Testis (tissue), 2 donors: ENCODE measurements at regions not wholly inside any gene's neighbourhood (a gene's known extent, or its start where the extent isn't known, plus 50 kb on each side); places are given as distances from the start of the nearest gene placed in this dataset.

ENCODE experiments used
- DNase-seq: peaks from one replicate; pipeline ENCODE4 v3.0.0-alpha.2; 2019
- H3K27ac ChIP-seq, 2 donors: fragments of 200-600 bp; sonication (generic); one replicate each; pipeline ENCODE4 v1.5.1; 2019
- H3K27me3 ChIP-seq: fragments of 200-600 bp; sonication (generic); one replicate; pipeline ENCODE4 v1.5.1; 2019
- H3K36me3 ChIP-seq: fragments of 200-600 bp; sonication (generic); one replicate; pipeline ENCODE4 v1.5.1; 2017; ENCODE audit warnings: low read depth; ENCODE audit errors: missing control alignments
- H3K4me1 ChIP-seq: fragments of 200-600 bp; sonication (generic); one replicate; pipeline ENCODE4 v1.5.1; 2019
- H3K4me3 ChIP-seq, 2 donors: fragments of 200-600 bp; sonication (generic); one replicate each; pipeline ENCODE4 v1.5.1; 2017 to 2019
- H3K9me3 ChIP-seq: fragments of 200-600 bp; sonication (generic); one replicate; pipeline ENCODE4 v1.5.1; 2017
- POLR2A ChIP-seq: fragments of 450-650 bp; IDR thresholded peaks from one replicate; pipeline ENCODE4 v1.6.1; 2017; ENCODE audit warnings: antibody characterized with exemption, mild to moderate bottlenecking, moderate library complexity
- WGBS, 2 donors: methylation state at CpG; one replicate each; pipeline ENCODE4 v1.1.5; 2018; 5-methylcytosine and 5-hydroxymethylcytosine counted together
- intact Hi-C: fragments of 100-400 bp; cut with DNase I; formaldehyde crosslinking; loops from one replicate; pipeline ENCODE4 v1.15.1; 2023; ENCODE audit warnings: low total_unique reads
- TF ChIP-seq, protein P1 (sequence below), 3 experiments: fragments of 450-650 bp in 2 of 3; fragments of 200-600 bp in 1 of 3; sonication (generic) in 1 of 3; IDR thresholded peaks; one replicate each; pipeline ENCODE4 v1.5.1; 2016 to 2019; ENCODE audit warnings: antibody characterized with exemption in 3 of 3, mild to moderate bottlenecking in 2 of 3, moderate library complexity in 1 of 3

DNA sequence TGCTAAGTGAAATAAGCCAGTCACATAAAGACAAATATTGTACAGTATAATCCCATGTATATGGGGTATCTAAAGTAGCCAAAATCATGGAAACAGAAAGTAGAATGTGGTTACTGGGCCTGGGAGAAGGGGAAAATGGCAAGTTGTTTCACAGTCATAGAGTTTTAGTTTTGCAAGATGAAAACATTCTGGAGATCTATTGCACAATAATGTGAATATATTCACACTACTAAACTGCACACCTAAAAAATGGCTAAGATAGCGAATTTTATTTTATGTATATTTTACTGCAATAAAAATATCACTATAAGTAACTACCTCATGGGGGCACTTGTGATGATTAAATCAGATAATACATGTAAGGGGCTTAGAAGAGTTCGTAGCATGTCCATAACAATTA is 72.0 kb upstream of the ARHGAP32 start:
- intact Hi-C loops: no loop called here
- H3K4me3 ChIP-seq: no peak overlapping the region
- TF ChIP-seq, protein P1, sequence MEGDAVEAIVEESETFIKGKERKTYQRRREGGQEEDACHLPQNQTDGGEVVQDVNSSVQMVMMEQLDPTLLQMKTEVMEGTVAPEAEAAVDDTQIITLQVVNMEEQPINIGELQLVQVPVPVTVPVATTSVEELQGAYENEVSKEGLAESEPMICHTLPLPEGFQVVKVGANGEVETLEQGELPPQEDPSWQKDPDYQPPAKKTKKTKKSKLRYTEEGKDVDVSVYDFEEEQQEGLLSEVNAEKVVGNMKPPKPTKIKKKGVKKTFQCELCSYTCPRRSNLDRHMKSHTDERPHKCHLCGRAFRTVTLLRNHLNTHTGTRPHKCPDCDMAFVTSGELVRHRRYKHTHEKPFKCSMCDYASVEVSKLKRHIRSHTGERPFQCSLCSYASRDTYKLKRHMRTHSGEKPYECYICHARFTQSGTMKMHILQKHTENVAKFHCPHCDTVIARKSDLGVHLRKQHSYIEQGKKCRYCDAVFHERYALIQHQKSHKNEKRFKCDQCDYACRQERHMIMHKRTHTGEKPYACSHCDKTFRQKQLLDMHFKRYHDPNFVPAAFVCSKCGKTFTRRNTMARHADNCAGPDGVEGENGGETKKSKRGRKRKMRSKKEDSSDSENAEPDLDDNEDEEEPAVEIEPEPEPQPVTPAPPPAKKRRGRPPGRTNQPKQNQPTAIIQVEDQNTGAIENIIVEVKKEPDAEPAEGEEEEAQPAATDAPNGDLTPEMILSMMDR (IDR thresholded peaks at IDR 0.05): no peak
- no peak for TF ChIP-seq POLR2A
- DNase-seq: no peak
- no peaks in the 10 kb centered on the region for H3K9me3 ChIP-seq
- no peak overlapping the region for H3K27ac ChIP-seq
- H3K27me3 ChIP-seq: no peaks in the 10 kb centered on the region
- H3K36me3 ChIP-seq: no peaks in the 10 kb centered on the region
- WGBS, 2 donors: 94 to 98% methylated on average over 2 of the region's 2 CpGs
- H3K4me1 ChIP-seq: peaks cover 7% of the 10 kb centered on the region

DNA sequence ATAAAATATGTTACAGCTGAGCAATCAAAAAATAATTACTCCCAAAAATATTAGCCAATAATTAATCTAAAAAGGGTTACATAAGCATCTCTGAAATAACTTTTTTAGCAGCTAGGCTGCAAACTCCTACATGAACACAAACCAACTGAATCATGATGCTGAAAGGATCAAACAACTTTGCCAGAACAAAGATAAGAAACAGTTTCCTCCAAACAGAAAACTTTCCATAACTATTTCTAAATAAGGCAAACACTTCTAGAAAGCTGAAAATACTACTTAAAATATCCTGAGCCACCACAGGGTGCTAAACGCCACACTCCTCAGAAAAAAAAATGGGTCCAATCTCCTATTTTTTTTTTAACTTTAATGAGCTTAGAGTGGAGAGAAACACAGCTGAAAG is 68.6 kb upstream of the ARHGAP32 start:
- Histone ChIP-seq H3K9me3 (no peaks in the 10 kb centered on the region), H3K36me3 (no peaks in the 10 kb centered on the region), H3K27ac (peak overlapping the region in 1 of 2 donors; percentile 46), H3K4me3 (no peak overlapping the region), H3K4me1 (peaks cover 7% of the 10 kb centered on the region), H3K27me3 (no peaks in the 10 kb centered on the region)
- no peak for DNase-seq
- intact Hi-C loops: no loop called here
- 34 to 50% methylated on average over 1 of the region's 1 CpG for WGBS, 2 donors
- TF ChIP-seq, protein P1 (IDR thresholded peaks at IDR 0.05): no peak
- TF ChIP-seq POLR2A: no peak

DNA sequence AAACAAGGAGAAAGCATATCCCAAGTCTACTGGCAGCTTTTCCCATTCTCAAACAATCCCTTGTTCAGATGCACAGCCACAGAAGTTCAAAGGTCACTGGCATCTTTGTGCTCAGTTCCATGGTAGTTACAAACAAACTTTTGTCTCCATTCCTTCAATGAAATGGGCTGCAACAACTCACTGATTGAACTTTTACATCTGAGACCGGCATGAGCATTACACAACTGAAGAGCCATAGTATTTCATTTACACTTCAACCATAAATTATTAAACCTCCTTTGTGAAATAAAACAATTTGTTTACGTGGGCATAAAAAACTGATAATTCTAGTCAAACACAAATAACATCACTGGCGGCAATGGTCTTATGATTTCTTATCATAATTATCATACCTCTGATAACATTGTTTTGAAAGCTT is 67.8 kb upstream of the ARHGAP32 start:
- Histone ChIP-seq H3K36me3 (no peaks in the 10 kb centered on the region), H3K4me1 (peaks cover 7% of the 10 kb centered on the region), H3K9me3 (no peaks in the 10 kb centered on the region), H3K27me3 (no peaks in the 10 kb centered on the region), H3K4me3 (no peak overlapping the region), H3K27ac (no peak overlapping the region)
- 70 to 76% methylated on average over 3 of the region's 3 CpGs for WGBS, 2 donors
- no peak for DNase-seq
- intact Hi-C loops: no loop called here
- no peak for TF ChIP-seq POLR2A
- TF ChIP-seq, protein P1 (IDR thresholded peaks at IDR 0.05): no peak

DNA sequence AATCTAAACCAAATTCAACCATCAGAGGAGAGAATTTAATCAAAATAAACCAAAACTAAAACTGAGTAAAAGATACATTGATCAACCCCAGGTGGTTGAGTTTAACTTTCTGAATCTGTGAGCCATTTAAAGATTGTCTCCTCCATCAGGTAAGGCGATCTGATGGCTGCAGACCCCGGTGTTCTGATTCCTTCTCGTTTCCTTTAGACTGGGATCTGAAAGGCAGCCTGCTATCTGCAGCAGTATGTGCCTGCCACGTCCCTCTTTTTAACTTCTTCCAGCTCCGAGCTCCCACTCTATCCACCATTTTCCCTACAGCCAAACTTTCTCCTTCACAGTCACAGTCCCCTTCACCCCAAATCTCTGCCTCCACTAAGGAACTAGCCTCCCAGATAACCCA is 66.1 kb upstream of the ARHGAP32 start:
- Histone ChIP-seq H3K4me3 (no peak overlapping the region), H3K36me3 (no peaks in the 10 kb centered on the region), H3K4me1 (peaks cover 7% of the 10 kb centered on the region), H3K9me3 (no peaks in the 10 kb centered on the region), H3K27me3 (no peaks in the 10 kb centered on the region), H3K27ac (no peak overlapping the region)
- WGBS, 2 donors: 72 to 77% methylated on average over 5 of the region's 5 CpGs
- intact Hi-C loops: no loop called here
- no peak for TF ChIP-seq POLR2A
- TF ChIP-seq, protein P1 (IDR thresholded peaks at IDR 0.05): no peak
- no peak for DNase-seq

DNA sequence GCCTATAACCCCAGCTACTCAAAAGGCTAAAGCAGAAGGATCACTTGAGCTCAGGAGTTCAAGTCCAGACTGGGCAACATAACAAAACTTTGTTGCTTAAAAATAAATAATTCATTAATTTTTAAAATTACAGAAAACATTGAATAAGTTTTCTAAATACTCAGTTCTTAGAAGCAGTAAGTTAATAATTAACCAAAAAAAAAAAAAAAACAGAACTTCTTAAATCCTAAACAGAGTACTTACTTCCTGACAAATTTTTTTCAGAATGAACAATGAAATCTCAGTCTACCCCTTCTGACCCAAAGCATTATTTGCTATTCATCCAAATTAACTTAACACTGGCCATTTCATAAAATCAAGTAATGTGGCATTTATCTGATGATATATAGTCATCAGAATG is 65.4 kb upstream of the ARHGAP32 start:
- DNase-seq: no peak
- TF ChIP-seq POLR2A: no peak
- TF ChIP-seq, protein P1 (IDR thresholded peaks at IDR 0.05): no peak
- H3K36me3 ChIP-seq: no peaks in the 10 kb centered on the region
- intact Hi-C loops: no loop called here
- H3K9me3 ChIP-seq: no peaks in the 10 kb centered on the region
- H3K27me3 ChIP-seq: no peaks in the 10 kb centered on the region
- no peak overlapping the region for H3K27ac ChIP-seq
- no peak overlapping the region for H3K4me3 ChIP-seq
- H3K4me1 ChIP-seq: peaks cover 7% of the 10 kb centered on the region
